HG03469 (cell line): ENCODE measurements at regions not wholly inside any gene's neighbourhood (a gene's known extent, or its start where the extent isn't known, plus 50 kb on each side); places are given as distances from the start of the nearest gene placed in this dataset.

Source experiments
- ATAC-seq: cut with Tn5 transposase; IDR thresholded peaks from one replicate; pipeline ENCODE4 v1.9.1; 2021; ENCODE audit warnings: mild to moderate bottlenecking, moderate library complexity, moderate number of reproducible peaks; ENCODE audit not compliant: unreplicated experiment

- ATAC-seq: no peak
These were observed 472.6 kb downstream of the SNAPC1 start for GRCh38 chr14:62234849-62235248.

GRCh38 chr14:62244221-62244620, 482.0 kb downstream of the SNAPC1 start:
- no peak for ATAC-seq

- no peak for ATAC-seq
These were observed 485.0 kb downstream of the SNAPC1 start for GRCh38 chr14:62247266-62247665.

GRCh38 chr14:62251237-62251636, 489.0 kb downstream of the SNAPC1 start:
- ATAC-seq: no peak

GRCh38 chr14:62253171-62253570, 491.0 kb downstream of the SNAPC1 start:
- no peak for ATAC-seq

GRCh38 chr14:62253911-62254310, 491.7 kb downstream of the SNAPC1 start:
- ATAC-seq: no peak

GRCh38 chr14:62269204-62269603, 507.0 kb downstream of the SNAPC1 start:
- no peak for ATAC-seq

GRCh38 chr14:62270236-62270635, 508.0 kb downstream of the SNAPC1 start:
- ATAC-seq: no peak

GRCh38 chr14:62280366-62280765, 518.1 kb downstream of the SNAPC1 start:
- ATAC-seq: no peak

GRCh38 chr14:62283837-62284236, 521.6 kb downstream of the SNAPC1 start:
- ATAC-seq: no peak

- ATAC-seq: no peak
These were observed 527.3 kb downstream of the SNAPC1 start for GRCh38 chr14:62289471-62289870.

GRCh38 chr14:62301080-62301479, 538.9 kb downstream of the SNAPC1 start:
- ATAC-seq: no peak

- ATAC-seq: no peak
These were observed 539.7 kb downstream of the SNAPC1 start for GRCh38 chr14:62301911-62302310.

GRCh38 chr14:62303437-62303836, 541.2 kb downstream of the SNAPC1 start:
- ATAC-seq: no peak

GRCh38 chr14:62304257-62304656, 542.0 kb downstream of the SNAPC1 start:
- no peak for ATAC-seq

- ATAC-seq: no peak
These were observed 545.6 kb downstream of the SNAPC1 start for GRCh38 chr14:62307844-62308243.

- no peak for ATAC-seq
These were observed 546.1 kb downstream of the SNAPC1 start for GRCh38 chr14:62308316-62308715.

- no peak for ATAC-seq
These were observed 546.7 kb downstream of the SNAPC1 start for GRCh38 chr14:62308891-62309290.

GRCh38 chr14:62313212-62313611, 551.0 kb downstream of the SNAPC1 start:
- no peak for ATAC-seq

- no peak for ATAC-seq
These were observed 552.0 kb downstream of the SNAPC1 start for GRCh38 chr14:62314221-62314620.

- ATAC-seq: no peak
These were observed 552.7 kb downstream of the SNAPC1 start for GRCh38 chr14:62314871-62315270.

- no peak for ATAC-seq
These were observed 553.4 kb downstream of the SNAPC1 start for GRCh38 chr14:62315631-62316030.

GRCh38 chr14:62322216-62322615, 560.0 kb downstream of the SNAPC1 start:
- ATAC-seq: no peak

GRCh38 chr14:62329427-62329826, 567.2 kb downstream of the SNAPC1 start:
- no peak for ATAC-seq
